AG10803 (cell line): ENCODE measurements at regions not wholly inside any gene's neighbourhood (a gene's known extent, or its start where the extent isn't known, plus 50 kb on each side); places are given as distances from the start of the nearest gene placed in this dataset.
"Not testable (repeated sequence)": the region's sequence is repeated elsewhere in the genome, so short reads cannot be mapped to it uniquely, and the experiment has no call there.

ENCODE experiments used
- DNase-seq: peaks from one replicate; pipeline ENCODE4 v3.0.0; 2010; ENCODE audit warnings: low read depth
- H3K4me3 ChIP-seq: 2 replicates; pipeline ENCODE4 v1.5.1; 2011; ENCODE audit warnings: mild to moderate bottlenecking, low read length, control low read depth
- CTCF ChIP-seq: conservative IDR thresholded peaks from 2 replicates; pipeline ENCODE4 v1.5.1; 2011; ENCODE audit warnings: mild to moderate bottlenecking, low read length, control low read depth, inconsistent platforms

- no peak for TF ChIP-seq CTCF
- H3K4me3 ChIP-seq, result no peak overlapping the region
- no peak for DNase-seq
Observed at GRCh38 chrX:25130619-25131018, 114.9 kb upstream of the ARX start.

DNA sequence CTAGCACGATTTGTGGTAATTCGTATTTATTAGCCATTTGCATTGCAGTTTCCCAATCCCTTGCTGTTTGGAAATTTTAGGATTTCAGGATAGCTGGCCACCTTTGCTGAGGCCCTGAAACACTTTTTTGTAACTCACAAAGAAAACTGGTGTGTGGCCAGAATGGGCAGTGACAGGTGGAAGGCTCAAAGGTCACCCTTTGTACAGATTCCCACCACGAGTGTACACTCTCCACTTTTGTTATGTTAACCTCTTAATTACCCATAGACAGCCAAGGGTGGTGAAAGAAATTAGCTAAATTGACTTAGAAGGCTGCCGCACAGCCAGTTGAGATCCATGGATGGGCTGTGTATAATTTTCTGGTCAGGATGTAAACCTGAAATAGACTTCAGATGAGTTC is 109.7 kb upstream of the ARX start:
- DNase-seq, result no peak
- H3K4me3 ChIP-seq, result no peak overlapping the region
- no peak for TF ChIP-seq CTCF

- no peak overlapping the region for H3K4me3 ChIP-seq
- no peak for TF ChIP-seq CTCF
- no peak for DNase-seq
Observed at GRCh38 chrX:25124391-25124790, 108.6 kb upstream of the ARX start.

- no peak for DNase-seq
- no peak overlapping the region for H3K4me3 ChIP-seq
- TF ChIP-seq CTCF, result no peak
Observed at GRCh38 chrX:25112156-25112555, 96.4 kb upstream of the ARX start.

- DNase-seq, result no peak
- no peak overlapping the region for H3K4me3 ChIP-seq
- TF ChIP-seq CTCF, result no peak
Observed at GRCh38 chrX:25108481-25108880, 92.7 kb upstream of the ARX start.

- DNase-seq, result no peak
- no peak overlapping the region for H3K4me3 ChIP-seq
- TF ChIP-seq CTCF, result no peak
Observed at GRCh38 chrX:25105221-25105620, 89.5 kb upstream of the ARX start.

DNA sequence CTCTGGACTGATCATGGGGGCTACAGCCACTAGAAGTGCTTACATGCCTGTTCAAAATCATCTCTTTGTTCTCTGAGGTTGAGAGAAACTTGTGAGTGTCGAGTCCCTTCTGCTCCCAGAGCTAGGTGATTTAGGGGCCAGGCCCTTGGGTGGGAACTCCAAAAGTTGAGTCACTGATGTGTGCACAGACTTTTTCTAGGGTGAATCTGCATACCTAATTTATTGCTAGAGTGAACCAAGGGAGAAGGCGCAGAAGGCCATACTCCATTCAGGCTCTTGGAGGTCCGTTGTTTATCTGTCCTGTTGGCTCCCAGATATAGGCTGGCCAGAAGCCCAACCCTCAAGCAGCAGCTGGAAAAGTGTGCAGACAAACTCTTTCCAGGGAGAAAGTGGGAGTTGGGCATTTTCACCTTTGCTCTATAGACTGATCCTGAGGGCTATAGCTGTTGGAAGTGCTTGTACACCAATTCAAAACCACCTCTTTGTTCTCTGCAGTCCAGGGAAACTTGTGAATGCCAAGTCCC is 80.8 kb upstream of the ARX start:
- no peak for TF ChIP-seq CTCF
- DNase-seq, result no peak
- H3K4me3 ChIP-seq, result no peak overlapping the region

DNA sequence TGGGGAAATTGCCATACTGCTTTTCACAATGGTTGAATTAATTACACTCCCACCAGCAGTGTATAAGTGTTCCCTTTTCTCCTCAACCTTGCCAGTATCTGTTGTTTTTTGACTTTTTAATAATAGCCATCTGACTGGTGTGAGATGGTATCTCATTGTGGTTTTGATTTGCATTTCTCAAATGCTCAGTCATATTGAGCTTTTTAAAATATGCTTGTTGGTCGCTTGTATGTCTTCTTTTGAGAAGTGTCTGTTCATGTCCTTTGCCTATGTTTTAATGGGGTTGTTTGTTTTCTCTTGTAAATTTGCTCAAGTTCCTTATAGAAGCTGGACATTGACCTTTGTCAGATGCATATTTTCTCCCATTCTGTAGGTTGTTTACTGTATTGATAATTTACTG is 75.4 kb upstream of the ARX start:
- not testable (repeated sequence) for DNase-seq, H3K4me3 ChIP-seq
